Keratinocyte (primary cell): ENCODE measurements at regions not wholly inside any gene's neighbourhood (a gene's known extent, or its start where the extent isn't known, plus 50 kb on each side); places are given as distances from the start of the nearest gene placed in this dataset.

Source experiments
- DNase-seq: peaks from one replicate; pipeline ENCODE4 v3.0.0-alpha.2; 2011; ENCODE audit warnings: low read depth, missing footprints, low spot score
- FAIRE-seq: peaks from 2 replicates; lab custom pipeline; 2011; peaks lifted over from hg19 to GRCh38; lab: Jason Lieb, UNC
- H2AFZ ChIP-seq: 2 replicates; pipeline ENCODE4 v1.6.0; 2012; ENCODE audit warnings: low read length, control low read depth, inconsistent platforms; ENCODE audit not compliant: control insufficient read depth
- H3K27ac ChIP-seq: 2 replicates; pipeline ENCODE4 v1.5.1; 2011; ENCODE audit warnings: low read length; ENCODE audit not compliant: control insufficient read depth, insufficient read depth
- H3K27me3 ChIP-seq: 3 replicates; pipeline ENCODE4 v1.6.0; 2011; ENCODE audit warnings: low read length; ENCODE audit not compliant: control insufficient read depth, insufficient read depth; ENCODE audit errors: extremely low read depth
- H3K36me3 ChIP-seq, 2 experiments: 2 replicates in 1 of 2; 3 replicates in 1 of 2; pipeline ENCODE4 v1.5.1; 2011; ENCODE audit warnings: low read length in 2 of 2, mild to moderate bottlenecking in 1 of 2; ENCODE audit not compliant: control insufficient read depth in 2 of 2, insufficient read depth in 2 of 2; ENCODE audit errors: extremely low read depth in 1 of 2
- H3K4me1 ChIP-seq: 3 replicates; pipeline ENCODE4 v1.5.1; 2011; ENCODE audit warnings: low read length; ENCODE audit not compliant: control insufficient read depth, insufficient read depth; ENCODE audit errors: extremely low read depth
- H3K4me2 ChIP-seq: 3 replicates; pipeline ENCODE4 v1.6.0; 2011; ENCODE audit warnings: low read depth, low read length; ENCODE audit not compliant: control insufficient read depth, insufficient read depth; ENCODE audit errors: extremely low read depth
- H3K4me3 ChIP-seq, 3 experiments: fragments of 200-600 bp in 1 of 3; sonication (generic) in 1 of 3; 2 replicates in 2 of 3; 3 replicates in 1 of 3; pipeline ENCODE4 v1.5.1; 2011 to 2016; ENCODE audit warnings: low read length in 3 of 3, mild to moderate bottlenecking in 3 of 3, control low read depth in 2 of 3, inconsistent platforms in 1 of 3, low read depth in 1 of 3, mixed read lengths in 1 of 3, mixed run types in 1 of 3, moderate library complexity in 1 of 3; ENCODE audit not compliant: control insufficient read depth in 2 of 3, insufficient read depth in 2 of 3; ENCODE audit errors: extremely low read depth in 1 of 3
- H3K79me2 ChIP-seq: 2 replicates; pipeline ENCODE4 v1.6.0; 2012; ENCODE audit warnings: low read length; ENCODE audit not compliant: control insufficient read depth, insufficient read depth
- H3K9ac ChIP-seq: 3 replicates; pipeline ENCODE4 v1.6.0; 2011; ENCODE audit warnings: low read length; ENCODE audit not compliant: control insufficient read depth, insufficient read depth; ENCODE audit errors: extremely low read depth
- H3K9me1 ChIP-seq: 3 replicates; pipeline ENCODE4 v1.6.0; 2011; ENCODE audit warnings: low read length; ENCODE audit not compliant: control insufficient read depth, insufficient read depth; ENCODE audit errors: extremely low read depth
- H3K9me3 ChIP-seq: 2 replicates; pipeline ENCODE4 v1.5.1; 2012; ENCODE audit warnings: low read depth, low read length; ENCODE audit not compliant: control insufficient read depth
- H4K20me1 ChIP-seq: 3 replicates; pipeline ENCODE4 v1.6.0; 2011; ENCODE audit warnings: low read length; ENCODE audit not compliant: control insufficient read depth, insufficient read depth; ENCODE audit errors: extremely low read depth
- CTCF ChIP-seq, 3 experiments: IDR thresholded peaks in 1 of 3; conservative IDR thresholded peaks in 1 of 3; optimal IDR thresholded peaks in 1 of 3; 2 replicates in 2 of 3; 3 replicates in 1 of 3; pipeline versions ENCODE3 to v1.5.1; 2011; ENCODE audit warnings: low read length in 3 of 3, mild to moderate bottlenecking in 3 of 3, moderate library complexity in 2 of 3, control low read depth in 1 of 3, inconsistent platforms in 1 of 3; ENCODE audit not compliant: insufficient read depth in 2 of 3; ENCODE audit errors: extremely low read depth in 1 of 3
- EZH2 ChIP-seq: IDR thresholded peaks from one replicate; pipeline ENCODE4 v1.6.1; 2012; ENCODE audit warnings: inconsistent platforms, mild to moderate bottlenecking, low read length, moderate library complexity
- dilution Hi-C: fragments of 300-500 bp; cut with MboI; formaldehyde crosslinking; loops from one replicate; pipeline ENCODE4 v1.7.0; 2020; ENCODE audit warnings: low sequenced_read_pairs; ENCODE audit not compliant: extremely low pct_ligation_motif_present

- FAIRE-seq, result no peak
- no peak for DNase-seq
Measured at GRCh38 chr4:119721878-119722277, 93.3 kb upstream of the PDE5A start.

DNA sequence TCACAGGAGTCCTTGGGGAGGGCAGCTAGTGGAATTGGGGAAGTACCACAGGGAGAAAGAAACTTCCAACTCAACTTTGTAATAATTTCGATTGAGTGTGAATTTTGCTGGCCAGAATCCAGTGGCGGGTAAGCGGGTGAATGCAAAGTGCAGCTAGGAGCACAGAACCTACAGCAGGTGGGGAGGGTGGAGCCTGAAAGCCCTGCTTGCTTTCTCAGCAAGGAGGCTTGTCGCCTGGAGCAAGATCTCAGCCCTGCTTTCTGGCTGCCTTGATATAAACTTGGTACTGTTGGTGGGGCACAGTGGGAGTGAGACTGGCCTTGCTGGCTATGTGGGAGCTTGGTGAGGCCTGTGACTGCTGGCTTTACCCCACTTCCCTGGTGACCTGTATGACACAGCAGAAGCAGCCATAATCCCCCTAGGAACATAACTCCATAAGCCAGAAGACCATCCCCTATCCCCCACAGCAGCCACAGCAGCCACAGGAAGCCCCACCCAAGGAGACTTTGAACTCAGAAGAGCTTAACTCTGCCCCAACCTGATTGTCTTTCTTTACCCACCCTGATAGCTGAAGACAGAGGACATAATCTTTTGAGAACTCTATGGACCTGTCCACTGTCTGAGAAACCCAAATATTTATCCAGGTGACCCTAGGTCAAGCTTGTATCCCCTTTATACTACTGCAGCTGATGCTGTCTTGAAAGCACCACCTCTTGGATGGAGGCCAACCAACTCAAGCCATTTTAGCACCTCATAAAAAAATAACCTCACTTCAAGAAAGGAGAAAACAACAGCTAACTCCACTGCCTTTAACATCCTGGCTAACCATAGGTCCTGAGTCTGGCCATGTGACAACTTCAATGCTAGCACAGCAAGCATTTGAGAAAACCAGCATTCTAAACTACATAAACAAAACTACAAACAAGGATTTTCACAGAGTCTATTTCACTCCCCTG lies 87.2 kb upstream of the PDE5A start:
- Histone ChIP-seq H3K36me3 (no peaks in the 10 kb centered on the region), H3K9me3 (no peaks in the 10 kb centered on the region), H4K20me1 (no peaks in the 10 kb centered on the region), H3K9ac (no peak overlapping the region), H3K4me1 (no peaks in the 10 kb centered on the region), H3K4me3 (no peak overlapping the region), H3K27me3 (no peaks in the 10 kb centered on the region), H3K27ac (no peak overlapping the region), H2AFZ (no peak overlapping the region), H3K79me2 (no peaks in the 10 kb centered on the region), H3K4me2 (no peak overlapping the region), H3K9me1 (no peaks in the 10 kb centered on the region)
- dilution Hi-C loops, result no loop called here
- FAIRE-seq (no peak), DNase-seq (no peak)
- TF ChIP-seq CTCF (optimal IDR thresholded peaks at IDR 0.05 in 1 of 3, IDR thresholded peaks at IDR 0.05 in 1 of 3, conservative IDR thresholded peaks at IDR 0.05 in 1 of 3; ENCODE audit: extremely low read depth in 1 of 3, insufficient read depth in 2 of 3, low read length in 3 of 3) (no peak), EZH2 (no peak)

More at GRCh38 chr4:119721878-119722277, 93.3 kb upstream of the PDE5A start:
- Histone ChIP-seq H3K36me3 (no peaks in the 10 kb centered on the region), H4K20me1 (no peaks in the 10 kb centered on the region), H2AFZ (no peak overlapping the region), H3K4me1 (no peaks in the 10 kb centered on the region), H3K9me3 (no peaks in the 10 kb centered on the region), H3K4me3 (no peak overlapping the region), H3K9ac (no peak overlapping the region), H3K79me2 (no peaks in the 10 kb centered on the region), H3K4me2 (no peak overlapping the region), H3K9me1 (no peaks in the 10 kb centered on the region), H3K27ac (no peak overlapping the region), H3K27me3 (no peaks in the 10 kb centered on the region)
- TF ChIP-seq EZH2 (no peak), CTCF (optimal IDR thresholded peaks at IDR 0.05 in 1 of 3, IDR thresholded peaks at IDR 0.05 in 1 of 3, conservative IDR thresholded peaks at IDR 0.05 in 1 of 3; ENCODE audit: extremely low read depth in 1 of 3, insufficient read depth in 2 of 3, low read length in 3 of 3) (no peak)
- dilution Hi-C loops, result no loop called here
